ENCODE measurements at regions not wholly inside any gene's neighbourhood (a gene's known extent, or its start where the extent isn't known, plus 50 kb on each side); places are given as distances from the start of the nearest gene placed in this dataset.
"Not testable (repeated sequence)": the region's sequence is repeated elsewhere in the genome, so short reads cannot be mapped to it uniquely, and the experiment has no call there.

DNA sequence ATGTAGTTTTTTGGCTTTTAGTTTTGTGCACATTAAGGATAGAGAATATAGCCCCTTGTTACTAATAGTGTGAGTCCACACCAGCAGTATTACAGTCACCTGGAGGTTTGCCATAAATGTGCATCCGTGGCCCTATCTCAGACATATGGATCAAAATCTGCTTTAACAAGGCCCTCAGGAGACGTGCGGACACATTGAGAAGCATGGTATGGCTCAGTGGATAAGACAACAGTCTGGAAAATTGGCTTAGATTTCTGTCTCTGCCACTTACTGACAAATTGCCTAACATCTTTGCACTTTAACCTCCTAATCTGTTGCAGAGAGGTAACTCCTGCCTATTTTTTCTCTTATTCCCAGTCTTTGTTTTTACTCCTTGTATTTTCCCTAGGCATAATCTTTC is 307.2 kb upstream of the DLGAP1 start:
- Histone ChIP-seq H2AFZ (ENCODE audit: low read length) (no peak overlapping the region), H3K79me2 (ENCODE audit: insufficient read depth, low read length) (no peaks in the 10 kb centered on the region), H3K4me1 (ENCODE audit: insufficient read depth, low read length, poor library complexity, severe bottlenecking) (no peaks in the 10 kb centered on the region), H4K20me1 (ENCODE audit: insufficient read depth, low read length, poor library complexity, severe bottlenecking) (no peaks in the 10 kb centered on the region), H3K4me3 (ENCODE audit: low read length, poor library complexity, severe bottlenecking) (no peak overlapping the region), H3K9ac (ENCODE audit: low read depth, low read length, poor library complexity, severe bottlenecking) (no peak overlapping the region), H3K36me3 (ENCODE audit: insufficient read depth, low read length) (no peaks in the 10 kb centered on the region), H3F3A (ENCODE audit: low read depth) (no peaks in the 10 kb centered on the region), H3K27me3 (ENCODE audit: insufficient read depth, low read length, poor library complexity, severe bottlenecking) (no peaks in the 10 kb centered on the region), H3K4me2 (ENCODE audit: low read depth, low read length, poor library complexity, severe bottlenecking) (no peak overlapping the region), H3K9me3 (ENCODE audit: insufficient read depth, low read depth, low read length) (no peaks in the 10 kb centered on the region), H3K9me2 (replicated peaks; ENCODE audit: low read depth, low read length) (no peaks in the 10 kb centered on the region)
- no peak for TF ChIP-seq EZH2phosphoT487 (IDR thresholded peaks at IDR 0.05; ENCODE audit: borderline replicate concordance)
- TF ChIP-seq, protein P1, sequence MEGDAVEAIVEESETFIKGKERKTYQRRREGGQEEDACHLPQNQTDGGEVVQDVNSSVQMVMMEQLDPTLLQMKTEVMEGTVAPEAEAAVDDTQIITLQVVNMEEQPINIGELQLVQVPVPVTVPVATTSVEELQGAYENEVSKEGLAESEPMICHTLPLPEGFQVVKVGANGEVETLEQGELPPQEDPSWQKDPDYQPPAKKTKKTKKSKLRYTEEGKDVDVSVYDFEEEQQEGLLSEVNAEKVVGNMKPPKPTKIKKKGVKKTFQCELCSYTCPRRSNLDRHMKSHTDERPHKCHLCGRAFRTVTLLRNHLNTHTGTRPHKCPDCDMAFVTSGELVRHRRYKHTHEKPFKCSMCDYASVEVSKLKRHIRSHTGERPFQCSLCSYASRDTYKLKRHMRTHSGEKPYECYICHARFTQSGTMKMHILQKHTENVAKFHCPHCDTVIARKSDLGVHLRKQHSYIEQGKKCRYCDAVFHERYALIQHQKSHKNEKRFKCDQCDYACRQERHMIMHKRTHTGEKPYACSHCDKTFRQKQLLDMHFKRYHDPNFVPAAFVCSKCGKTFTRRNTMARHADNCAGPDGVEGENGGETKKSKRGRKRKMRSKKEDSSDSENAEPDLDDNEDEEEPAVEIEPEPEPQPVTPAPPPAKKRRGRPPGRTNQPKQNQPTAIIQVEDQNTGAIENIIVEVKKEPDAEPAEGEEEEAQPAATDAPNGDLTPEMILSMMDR (conservative IDR thresholded peaks at IDR 0.05; ENCODE audit: low read length), result no peak

DNA sequence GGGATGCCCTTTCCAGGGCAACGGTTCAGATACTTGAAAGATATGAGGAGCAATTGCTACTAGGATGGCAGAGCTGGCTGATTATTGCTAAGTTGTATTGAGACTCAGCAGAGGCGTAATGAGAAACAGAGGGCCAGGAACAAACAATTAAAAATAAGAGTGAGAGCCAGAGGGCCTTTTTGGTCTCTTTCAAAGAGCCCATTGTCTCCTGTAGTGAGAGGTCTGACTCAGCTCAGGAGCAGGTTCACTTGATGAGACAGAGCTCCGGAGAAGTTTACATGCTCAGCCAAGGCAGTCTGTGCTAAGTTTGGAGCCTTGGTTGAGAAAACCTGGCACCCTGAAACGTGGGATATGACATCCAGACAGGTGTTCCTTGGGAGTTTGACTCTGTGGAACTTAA is 303.9 kb upstream of the DLGAP1 start:
- Histone ChIP-seq H2AFZ (ENCODE audit: low read length) (no peak overlapping the region), H3F3A (ENCODE audit: low read depth) (no peaks in the 10 kb centered on the region), H3K9ac (ENCODE audit: low read depth, low read length, poor library complexity, severe bottlenecking) (no peak overlapping the region), H4K20me1 (ENCODE audit: insufficient read depth, low read length, poor library complexity, severe bottlenecking) (no peaks in the 10 kb centered on the region), H3K4me2 (ENCODE audit: low read depth, low read length, poor library complexity, severe bottlenecking) (no peak overlapping the region), H3K4me3 (ENCODE audit: low read length, poor library complexity, severe bottlenecking) (no peak overlapping the region), H3K79me2 (ENCODE audit: insufficient read depth, low read length) (no peaks in the 10 kb centered on the region), H3K9me2 (replicated peaks; ENCODE audit: low read depth, low read length) (no peaks in the 10 kb centered on the region), H3K9me3 (ENCODE audit: insufficient read depth, low read depth, low read length) (no peaks in the 10 kb centered on the region), H3K36me3 (ENCODE audit: insufficient read depth, low read length) (no peaks in the 10 kb centered on the region), H3K27me3 (ENCODE audit: insufficient read depth, low read length, poor library complexity, severe bottlenecking) (no peaks in the 10 kb centered on the region), H3K4me1 (ENCODE audit: insufficient read depth, low read length, poor library complexity, severe bottlenecking) (no peaks in the 10 kb centered on the region)
- TF ChIP-seq EZH2phosphoT487 (IDR thresholded peaks at IDR 0.05; ENCODE audit: borderline replicate concordance), result no peak
- TF ChIP-seq, protein P1 (conservative IDR thresholded peaks at IDR 0.05; ENCODE audit: low read length), result no peak

DNA sequence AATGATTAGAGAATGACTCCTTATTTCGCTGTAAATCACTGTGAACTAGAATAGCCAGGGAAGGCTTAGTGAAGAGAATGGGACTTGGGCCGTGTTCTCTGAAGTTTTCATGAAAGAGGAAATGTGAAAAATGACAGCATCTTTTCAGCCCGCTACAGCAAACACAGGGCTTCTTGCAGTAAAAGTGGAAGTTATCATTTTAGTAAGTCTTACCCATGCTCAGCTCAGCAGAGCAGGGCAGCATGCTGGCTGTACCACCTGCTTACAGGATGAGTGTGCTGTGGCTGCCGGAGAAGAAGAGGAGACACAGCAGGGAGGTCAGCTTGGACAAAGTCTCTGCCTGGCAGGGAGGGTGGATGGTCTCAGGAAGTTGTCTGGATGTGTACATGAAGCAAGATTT is 300.7 kb upstream of the DLGAP1 start:
- no peak overlapping the region for H3K4me3 ChIP-seq (ENCODE audit: low read length, poor library complexity, severe bottlenecking)
- H3F3A ChIP-seq (ENCODE audit: low read depth), result no peaks in the 10 kb centered on the region
- no peaks in the 10 kb centered on the region for H3K36me3 ChIP-seq (ENCODE audit: insufficient read depth, low read length)
- no peaks in the 10 kb centered on the region for H3K4me1 ChIP-seq (ENCODE audit: insufficient read depth, low read length, poor library complexity, severe bottlenecking)
- H2AFZ ChIP-seq (ENCODE audit: low read length), result no peak overlapping the region
- H3K9ac ChIP-seq (ENCODE audit: low read depth, low read length, poor library complexity, severe bottlenecking), result no peak overlapping the region
- H3K4me2 ChIP-seq (ENCODE audit: low read depth, low read length, poor library complexity, severe bottlenecking), result no peak overlapping the region
- no peaks in the 10 kb centered on the region for H4K20me1 ChIP-seq (ENCODE audit: insufficient read depth, low read length, poor library complexity, severe bottlenecking)
- no peaks in the 10 kb centered on the region for H3K27me3 ChIP-seq (ENCODE audit: insufficient read depth, low read length, poor library complexity, severe bottlenecking)
- H3K9me2 ChIP-seq (replicated peaks; ENCODE audit: low read depth, low read length), result no peaks in the 10 kb centered on the region
- H3K79me2 ChIP-seq (ENCODE audit: insufficient read depth, low read length), result no peaks in the 10 kb centered on the region
- peaks cover 4% of the 10 kb centered on the region; the same call in 1 of the 2 replicates for H3K9me3 ChIP-seq (ENCODE audit: insufficient read depth, low read depth, low read length)
- TF ChIP-seq EZH2phosphoT487 (IDR thresholded peaks at IDR 0.05; ENCODE audit: borderline replicate concordance), result no peak
- TF ChIP-seq, protein P1 (conservative IDR thresholded peaks at IDR 0.05; ENCODE audit: low read length), result no peak

DNA sequence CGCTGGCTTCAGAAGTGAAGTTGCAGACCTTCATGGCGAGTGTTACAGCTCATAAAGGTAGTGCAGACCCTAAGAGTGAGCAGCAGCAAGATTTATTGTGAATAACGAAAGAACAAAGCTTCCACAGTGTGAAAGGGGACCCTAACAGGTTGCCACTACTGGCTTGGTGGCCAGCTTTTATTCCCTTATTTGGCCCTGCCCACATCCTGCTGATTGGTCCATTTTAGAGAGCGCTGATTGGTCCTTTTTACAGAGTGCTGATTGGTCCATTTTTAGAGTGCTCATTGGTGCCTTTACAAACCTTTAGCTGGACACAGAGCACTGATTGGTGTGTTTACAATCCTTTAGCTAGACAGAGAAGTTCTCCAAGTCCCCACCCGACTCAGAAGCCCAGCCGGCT is 298.0 kb upstream of the DLGAP1 start:
- H3K9me2 ChIP-seq (replicated peaks; ENCODE audit: low read depth, low read length); H3K4me3 ChIP-seq (ENCODE audit: low read length, poor library complexity, severe bottlenecking); H3K79me2 ChIP-seq (ENCODE audit: insufficient read depth, low read length); H2AFZ ChIP-seq (ENCODE audit: low read length); H4K20me1 ChIP-seq (ENCODE audit: insufficient read depth, low read length, poor library complexity, severe bottlenecking); H3K9ac ChIP-seq (ENCODE audit: low read depth, low read length, poor library complexity, severe bottlenecking); H3K9me3 ChIP-seq (ENCODE audit: insufficient read depth, low read depth, low read length); H3K36me3 ChIP-seq (ENCODE audit: insufficient read depth, low read length); H3K4me2 ChIP-seq (ENCODE audit: low read depth, low read length, poor library complexity, severe bottlenecking); H3K27me3 ChIP-seq (ENCODE audit: insufficient read depth, low read length, poor library complexity, severe bottlenecking); H3F3A ChIP-seq (ENCODE audit: low read depth); H3K4me1 ChIP-seq (ENCODE audit: insufficient read depth, low read length, poor library complexity, severe bottlenecking): not testable (repeated sequence)
